Liver (tissue), 8 donors: ENCODE measurements at regions not wholly inside any gene's neighbourhood (a gene's known extent, or its start where the extent isn't known, plus 50 kb on each side); places are given as distances from the start of the nearest gene placed in this dataset.

ENCODE experiments used
- DNase-seq: peaks from one replicate; pipeline ENCODE4 v3.0.0-alpha.2; 2017; ENCODE audit warnings: low spot score
- H3K27ac ChIP-seq, 2 donors: one replicate each; pipeline ENCODE4 v1.7.0; 2013; ENCODE audit warnings: inconsistent platforms in 2 of 2, low read length in 2 of 2, control low read depth in 1 of 2, low read depth in 1 of 2, mild to moderate bottlenecking in 1 of 2
- H3K27me3 ChIP-seq, 4 donors: one replicate each; pipeline versions ENCODE4 v1.6.1 to v1.7.0; 2013; ENCODE audit warnings: low read length in 3 of 4, inconsistent platforms in 1 of 4, mild to moderate bottlenecking in 1 of 4, moderate library complexity in 1 of 4; ENCODE audit not compliant: control insufficient read depth in 4 of 4, insufficient read depth in 4 of 4
- H3K36me3 ChIP-seq, 4 donors: one replicate each; pipeline versions ENCODE4 v1.6.1 to v1.7.0; 2013; ENCODE audit warnings: low read length in 3 of 4, mild to moderate bottlenecking in 3 of 4, low read depth in 1 of 4, moderate library complexity in 1 of 4; ENCODE audit not compliant: control insufficient read depth in 4 of 4, insufficient read depth in 3 of 4
- H3K4me1 ChIP-seq, 4 donors: one replicate each; pipeline versions ENCODE4 v1.6.1 to v1.7.0; 2013; ENCODE audit warnings: low read length in 3 of 4, mild to moderate bottlenecking in 3 of 4, moderate library complexity in 1 of 4; ENCODE audit not compliant: control insufficient read depth in 4 of 4, insufficient read depth in 4 of 4
- H3K4me3 ChIP-seq, 3 donors: one replicate each; pipeline versions ENCODE4 v1.6.1 to v1.7.0; 2013; ENCODE audit warnings: low read length in 3 of 3, control low read depth in 1 of 3, low read depth in 1 of 3, mild to moderate bottlenecking in 1 of 3
- H3K9ac ChIP-seq, 2 donors: one replicate each; pipeline ENCODE4 v1.7.0; 2013; ENCODE audit warnings: low read length in 2 of 2, mild to moderate bottlenecking in 2 of 2, moderate library complexity in 2 of 2, control low read depth in 1 of 2, low read depth in 1 of 2
- H3K9me3 ChIP-seq, 4 donors: one replicate each; pipeline versions ENCODE4 v1.6.1 to v1.7.0; 2013; ENCODE audit warnings: low read length in 3 of 4; ENCODE audit not compliant: control insufficient read depth in 4 of 4
- GABPA ChIP-seq, 2 donors: IDR thresholded peaks in 1 of 2; conservative IDR thresholded peaks in 1 of 2; 2 replicates each; pipeline ENCODE4 v1.6.1; 2016; ENCODE audit warnings: antibody characterized with exemption in 2 of 2, mild to moderate bottlenecking in 1 of 2, moderate library complexity in 1 of 2
- HNF4G ChIP-seq: IDR thresholded peaks from 2 replicates; pipeline ENCODE4 v1.6.1; 2016; ENCODE audit warnings: antibody characterized with exemption
- NR2F2 ChIP-seq: IDR thresholded peaks from 2 replicates; pipeline ENCODE4 v1.6.1; 2016; ENCODE audit warnings: antibody characterized with exemption
- RAD21 ChIP-seq, 2 donors: IDR thresholded peaks; 2 replicates each; pipeline ENCODE4 v1.6.1; 2016; ENCODE audit warnings: antibody characterized with exemption in 2 of 2, mild to moderate bottlenecking in 2 of 2
- RXRA ChIP-seq, 2 donors: IDR thresholded peaks; 2 replicates each; pipeline ENCODE4 v1.6.1; 2017 to 2018; ENCODE audit warnings: antibody characterized with exemption in 2 of 2, mild to moderate bottlenecking in 1 of 2
- SP1 ChIP-seq: IDR thresholded peaks from 2 replicates; pipeline ENCODE4 v1.6.1; 2018; ENCODE audit warnings: antibody characterized with exemption, mild to moderate bottlenecking
- TAF1 ChIP-seq: conservative IDR thresholded peaks from 2 replicates; pipeline ENCODE4 v1.6.1; 2016; ENCODE audit warnings: antibody characterized with exemption, mild to moderate bottlenecking
- YY1 ChIP-seq: IDR thresholded peaks from 2 replicates; pipeline ENCODE4 v1.6.1; 2016; ENCODE audit warnings: antibody characterized with exemption, mild to moderate bottlenecking
- WGBS: extraction: QIAGEN DNeasy Blood & Tissue Kit; methylation state at CpG from one replicate; pipeline ENCODE4 v1.1.7; 2013; 5-methylcytosine and 5-hydroxymethylcytosine counted together
- TF ChIP-seq, protein P1 (sequence below): fragments of 150-350 bp; IDR thresholded peaks from 2 replicates; pipeline ENCODE4 v1.5.1; 2017; ENCODE audit warnings: improper control_type of control experiment, low read depth, low read length; ENCODE audit not compliant: missing input control
- TF ChIP-seq, protein P2 (sequence below): IDR thresholded peaks from 2 replicates; pipeline ENCODE4 v1.6.1; 2016; ENCODE audit warnings: antibody characterized with exemption
- TF ChIP-seq, protein P3 (sequence below): IDR thresholded peaks from 2 replicates; pipeline ENCODE4 v1.6.1; 2016; ENCODE audit warnings: antibody characterized with exemption
- donor health status: healthy.
- donor health status: healthy.
- donor health status: healthy.
- donor health status: healthy.
- donor health status: healthy.

DNA sequence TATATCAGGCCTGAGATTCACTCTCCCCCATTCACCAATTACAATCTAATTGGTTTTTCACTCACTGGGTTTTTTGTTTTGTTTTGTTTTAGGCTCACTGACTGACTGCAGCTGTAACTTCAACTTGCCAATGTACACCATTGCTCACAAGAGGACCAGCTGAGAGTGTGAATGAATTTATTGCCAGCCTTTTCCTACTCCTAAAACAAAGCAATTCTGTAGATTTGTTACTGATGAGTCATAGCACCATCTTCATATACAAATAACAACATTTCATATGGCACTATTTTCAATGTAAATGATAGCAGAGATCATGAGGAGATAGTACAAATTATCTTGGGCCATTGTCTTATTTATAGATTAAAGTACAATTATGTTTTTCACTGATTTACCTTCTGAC lies 76.0 kb upstream of the DPYD start:
- TF ChIP-seq RAD21 (IDR thresholded peaks at IDR 0.05), result no peak
- TF ChIP-seq GABPA (IDR thresholded peaks at IDR 0.05 in 1 of 2, conservative IDR thresholded peaks at IDR 0.05 in 1 of 2), result no peak
- no peak for TF ChIP-seq NR2F2
- TF ChIP-seq HNF4G, result no peak
- TF ChIP-seq YY1, result no peak
- TF ChIP-seq, protein P1, sequence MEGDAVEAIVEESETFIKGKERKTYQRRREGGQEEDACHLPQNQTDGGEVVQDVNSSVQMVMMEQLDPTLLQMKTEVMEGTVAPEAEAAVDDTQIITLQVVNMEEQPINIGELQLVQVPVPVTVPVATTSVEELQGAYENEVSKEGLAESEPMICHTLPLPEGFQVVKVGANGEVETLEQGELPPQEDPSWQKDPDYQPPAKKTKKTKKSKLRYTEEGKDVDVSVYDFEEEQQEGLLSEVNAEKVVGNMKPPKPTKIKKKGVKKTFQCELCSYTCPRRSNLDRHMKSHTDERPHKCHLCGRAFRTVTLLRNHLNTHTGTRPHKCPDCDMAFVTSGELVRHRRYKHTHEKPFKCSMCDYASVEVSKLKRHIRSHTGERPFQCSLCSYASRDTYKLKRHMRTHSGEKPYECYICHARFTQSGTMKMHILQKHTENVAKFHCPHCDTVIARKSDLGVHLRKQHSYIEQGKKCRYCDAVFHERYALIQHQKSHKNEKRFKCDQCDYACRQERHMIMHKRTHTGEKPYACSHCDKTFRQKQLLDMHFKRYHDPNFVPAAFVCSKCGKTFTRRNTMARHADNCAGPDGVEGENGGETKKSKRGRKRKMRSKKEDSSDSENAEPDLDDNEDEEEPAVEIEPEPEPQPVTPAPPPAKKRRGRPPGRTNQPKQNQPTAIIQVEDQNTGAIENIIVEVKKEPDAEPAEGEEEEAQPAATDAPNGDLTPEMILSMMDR, result no peak
- no peak for TF ChIP-seq SP1
- TF ChIP-seq TAF1, result no peak
- TF ChIP-seq, protein P2, sequence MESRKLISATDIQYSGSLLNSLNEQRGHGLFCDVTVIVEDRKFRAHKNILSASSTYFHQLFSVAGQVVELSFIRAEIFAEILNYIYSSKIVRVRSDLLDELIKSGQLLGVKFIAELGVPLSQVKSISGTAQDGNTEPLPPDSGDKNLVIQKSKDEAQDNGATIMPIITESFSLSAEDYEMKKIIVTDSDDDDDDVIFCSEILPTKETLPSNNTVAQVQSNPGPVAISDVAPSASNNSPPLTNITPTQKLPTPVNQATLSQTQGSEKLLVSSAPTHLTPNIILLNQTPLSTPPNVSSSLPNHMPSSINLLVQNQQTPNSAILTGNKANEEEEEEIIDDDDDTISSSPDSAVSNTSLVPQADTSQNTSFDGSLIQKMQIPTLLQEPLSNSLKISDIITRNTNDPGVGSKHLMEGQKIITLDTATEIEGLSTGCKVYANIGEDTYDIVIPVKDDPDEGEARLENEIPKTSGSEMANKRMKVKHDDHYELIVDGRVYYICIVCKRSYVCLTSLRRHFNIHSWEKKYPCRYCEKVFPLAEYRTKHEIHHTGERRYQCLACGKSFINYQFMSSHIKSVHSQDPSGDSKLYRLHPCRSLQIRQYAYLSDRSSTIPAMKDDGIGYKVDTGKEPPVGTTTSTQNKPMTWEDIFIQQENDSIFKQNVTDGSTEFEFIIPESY, result no peak
- DNase-seq, result no peak
- Histone ChIP-seq H3K27ac (no peak overlapping the region), H3K4me3 (no peak overlapping the region), H3K9me3 (no peaks in the 10 kb centered on the region), H3K9ac (no peak overlapping the region), H3K4me1 (no peaks in the 10 kb centered on the region), H3K27me3 (no peaks in the 10 kb centered on the region), H3K36me3 (no peaks in the 10 kb centered on the region)

DNA sequence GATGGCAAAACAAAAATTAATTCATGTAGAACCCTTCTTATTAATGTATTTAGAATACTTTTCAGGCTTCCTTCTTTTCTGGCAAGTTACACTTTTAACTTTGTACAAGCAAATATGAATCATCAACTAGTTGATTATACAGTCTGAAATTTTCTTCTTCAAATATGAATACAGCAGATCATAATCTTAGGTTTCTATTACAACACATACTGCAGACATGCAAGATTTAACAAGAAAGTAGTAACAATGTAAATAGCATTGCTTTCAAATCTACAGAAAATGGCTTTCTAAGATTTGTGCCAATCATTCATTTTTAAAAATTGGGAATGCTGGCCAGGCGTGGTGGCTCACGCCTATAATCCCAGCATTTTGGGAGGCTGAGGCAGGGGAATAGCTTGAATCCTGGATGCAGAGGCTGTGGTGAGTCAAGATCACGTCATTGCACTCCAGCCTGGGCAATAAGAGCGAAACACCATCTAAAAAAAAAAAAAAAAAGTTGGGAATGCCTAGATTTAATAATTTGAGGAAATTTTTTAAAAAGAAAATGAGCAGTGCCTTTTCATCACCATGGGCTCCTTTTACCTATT lies 68.4 kb upstream of the DPYD start:
- WGBS, result 91% methylated on average over 4 of the region's 4 CpGs
- Histone ChIP-seq H3K4me1 (no peaks in the 10 kb centered on the region), H3K27me3 (no peaks in the 10 kb centered on the region), H3K9ac (no peak overlapping the region), H3K4me3 (no peak overlapping the region), H3K36me3 (no peaks in the 10 kb centered on the region), H3K9me3 (no peaks in the 10 kb centered on the region), H3K27ac (no peak overlapping the region)
- DNase-seq, result no peak
- TF ChIP-seq, protein P1, result no peak
- TF ChIP-seq, protein P2, result no peak
- TF ChIP-seq, protein P3, sequence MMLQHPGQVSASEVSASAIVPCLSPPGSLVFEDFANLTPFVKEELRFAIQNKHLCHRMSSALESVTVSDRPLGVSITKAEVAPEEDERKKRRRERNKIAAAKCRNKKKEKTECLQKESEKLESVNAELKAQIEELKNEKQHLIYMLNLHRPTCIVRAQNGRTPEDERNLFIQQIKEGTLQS, result no peak
- no peak for TF ChIP-seq RXRA (IDR thresholded peaks at IDR 0.05)
- no peak for TF ChIP-seq TAF1
